HepG2 (cell line): ENCODE measurements at regions not wholly inside any gene's neighbourhood (a gene's known extent, or its start where the extent isn't known, plus 50 kb on each side); places are given as distances from the start of the nearest gene placed in this dataset.
A peak's percentile ranks its signal among the peaks of the same experiment; 100 is the strongest.

ENCODE experiments used
- ARNT2 ChIP-seq: sonication (generic); formaldehyde crosslinking; IDR thresholded peaks from 2 replicates; pipeline ENCODE4 v1.8.0; 2022; ENCODE audit warnings: mild to moderate bottlenecking, low read depth, missing genetic modification reagents, moderate library complexity
- BCL6 ChIP-seq: IDR thresholded peaks from 2 replicates; pipeline ENCODE4 v1.6.1; 2016; ENCODE audit warnings: missing genetic modification reagents, missing compliant biosample characterization
- FIP1L1 ChIP-seq: fragments of 200-400 bp; formaldehyde crosslinking; IDR thresholded peaks from 2 replicates; pipeline ENCODE4 v1.6.1; 2018; ENCODE audit warnings: low read depth, mild to moderate bottlenecking, low read length, moderate library complexity, borderline replicate concordance; ENCODE audit not compliant: insufficient read depth
- FOXM1 ChIP-seq: sonication (generic); formaldehyde crosslinking; IDR thresholded peaks from 2 replicates; pipeline ENCODE4 v1.5.0; 2020; ENCODE audit warnings: missing genetic modification reagents
- FUBP1 ChIP-seq: sonication (generic); formaldehyde crosslinking; IDR thresholded peaks from 2 replicates; pipeline ENCODE4 v1.5.1; 2020; ENCODE audit warnings: missing genetic modification reagents, mild to moderate bottlenecking, borderline replicate concordance
- KAT7 ChIP-seq: IDR thresholded peaks from 2 replicates; pipeline ENCODE4 v1.6.1; 2018; ENCODE audit warnings: borderline replicate concordance, missing compliant biosample characterization
- MIER2 ChIP-seq: IDR thresholded peaks from 2 replicates; pipeline ENCODE4 v1.6.1; 2016; ENCODE audit warnings: missing biosample characterization, missing genetic modification reagents
- SYNCRIP ChIP-seq: fragments of 200-400 bp; formaldehyde crosslinking; IDR thresholded peaks from 2 replicates; pipeline ENCODE4 v1.6.1; 2018; ENCODE audit warnings: mild to moderate bottlenecking, low read depth, low read length; ENCODE audit not compliant: insufficient read depth
- TBX2 ChIP-seq: sonication (generic); formaldehyde crosslinking; IDR thresholded peaks from 2 replicates; pipeline ENCODE4 v1.5.0; 2020; ENCODE audit warnings: missing genetic modification reagents, mild to moderate bottlenecking, borderline replicate concordance
- UBTF ChIP-seq: sonication (generic); formaldehyde crosslinking; IDR thresholded peaks from 2 replicates; pipeline ENCODE4 v1.4.0; 2020; ENCODE audit warnings: mild to moderate bottlenecking, missing genetic modification reagents
- ZBED4 ChIP-seq: sonication (generic); formaldehyde crosslinking; IDR thresholded peaks from 2 replicates; pipeline ENCODE4 v1.4.0; 2020; ENCODE audit warnings: missing genetic modification reagents, borderline replicate concordance
- ZFX ChIP-seq: sonication (generic); formaldehyde crosslinking; IDR thresholded peaks from 2 replicates; pipeline ENCODE4 v1.4.0; 2020; ENCODE audit warnings: mild to moderate bottlenecking, low read depth, missing genetic modification reagents, moderate library complexity
- ZNF20 ChIP-seq: sonication (generic); formaldehyde crosslinking; IDR thresholded peaks from 2 replicates; pipeline ENCODE4 v1.4.0; 2020; ENCODE audit warnings: mild to moderate bottlenecking, moderate library complexity, missing genetic modification reagents
- ZNF263 ChIP-seq: sonication (generic); formaldehyde crosslinking; IDR thresholded peaks from 2 replicates; pipeline ENCODE4 v1.4.0; 2020; ENCODE audit warnings: missing genetic modification reagents
- ZNF350 ChIP-seq: sonication (generic); formaldehyde crosslinking; IDR thresholded peaks from 2 replicates; pipeline ENCODE4 v1.4.0; 2020; ENCODE audit warnings: mild to moderate bottlenecking, low read depth, missing genetic modification reagents, borderline replicate concordance
- ZNF574 ChIP-seq: sonication (generic); formaldehyde crosslinking; IDR thresholded peaks from 2 replicates; pipeline ENCODE4 v1.4.0; 2020; ENCODE audit warnings: missing genetic modification reagents
- ZNF7 ChIP-seq: IDR thresholded peaks from 2 replicates; pipeline ENCODE4 v1.6.1; 2016; ENCODE audit warnings: missing biosample characterization, missing genetic modification reagents
- ZSCAN31 ChIP-seq: sonication (generic); formaldehyde crosslinking; IDR thresholded peaks from 2 replicates; pipeline ENCODE4 v1.5.0; 2020; ENCODE audit warnings: low read depth, mild to moderate bottlenecking, missing genetic modification reagents

- TF ChIP-seq ZBED4 (CRISPR knock-in tag) (peak; percentile 80; the same call in 1 of the 2 replicates), KAT7 (peak; percentile 86), ZFX (CRISPR knock-in tag) (peak; percentile 96), TBX2 (CRISPR knock-in tag) (peak; percentile 96), UBTF (peak; percentile 76; the same call in 1 of the 2 replicates), ZNF7 (CRISPR knock-in tag) (no peak), ZNF263 (CRISPR knock-in tag) (peak; percentile 73; the same call in 1 of the 2 replicates), MIER2 (CRISPR knock-in tag) (peak; percentile 66), FOXM1 (CRISPR knock-in tag) (no peak), BCL6 (peak; percentile 87), FIP1L1 (no peak), ZNF574 (peak; percentile 88), FUBP1 (CRISPR knock-in tag) (no peak), ZNF20 (CRISPR knock-in tag) (0 out of 2 replicates have a peak, but pooled peaks have one; percentile 40), ARNT2 (CRISPR knock-in tag) (peak; percentile 78), ZSCAN31 (CRISPR knock-in tag) (peak; percentile 78; the same call in 1 of the 2 replicates), SYNCRIP (no peak), ZNF350 (CRISPR knock-in tag) (peak; percentile 81)
These were observed 187.1 kb upstream of the HAAO start (continued) for GRCh38 chr2:42979416-42979869.
